IMR-90 (cell line): ENCODE measurements at regions not wholly inside any gene's neighbourhood (a gene's known extent, or its start where the extent isn't known, plus 50 kb on each side); places are given as distances from the start of the nearest gene placed in this dataset.

Experiments
- ATAC-seq: fragments of 200-7000 bp; cut with Tn5 transposase; 2 replicates; pipeline ENCODE4 v1.9.1; 2020; ENCODE audit warnings: low read depth, mild to moderate bottlenecking, moderate library complexity
- BruUV-seq: library from RNA; stranded (reverse); fragments of 400-500 nt; replicated peaks from 2 replicates; lab custom pipeline; 2021; lab: Mats Ljungman, UMichigan
- CTCF ChIA-PET: fragments of 300-600 bp; formaldehyde crosslinking; extraction: SDS; loops from one replicate; lab custom pipeline; 2021; ENCODE audit warnings: antibody characterized with exemption; lab: Yijun Ruan, JAX
- POLR2A ChIA-PET: fragments of 300-600 bp; sonication (Branson Sonifier 250); formaldehyde crosslinking; loops from one replicate; lab custom pipeline; 2022; ENCODE audit warnings: antibody characterized with exemption; ENCODE audit not compliant: unreplicated experiment; lab: Charles Lee
- DNase-seq: peaks from one replicate; pipeline ENCODE4 v3.0.0; 2013
- H2AFZ ChIP-seq: replicated peaks from 2 replicates; pipeline ENCODE3; 2013; ENCODE audit warnings: low read length, mild to moderate bottlenecking; ENCODE audit not compliant: poor library complexity
- H2AK5ac ChIP-seq: 2 replicates; pipeline ENCODE4 v1.6.1; 2013; ENCODE audit warnings: low read depth, low read length, inconsistent platforms
- H2AK9ac ChIP-seq: replicated peaks from 2 replicates; pipeline ENCODE3; 2013; ENCODE audit warnings: mild to moderate bottlenecking, low read depth, low read length, moderate library complexity; ENCODE audit not compliant: poor library complexity
- H2BK120ac ChIP-seq: 2 replicates; pipeline ENCODE4 v1.6.1; 2013; ENCODE audit warnings: low read depth, low read length, inconsistent platforms
- H2BK15ac ChIP-seq: 3 replicates; pipeline ENCODE4 v1.6.1; 2013; ENCODE audit warnings: low read depth, low read length, inconsistent platforms
- H2BK20ac ChIP-seq: 2 replicates; pipeline ENCODE4 v1.6.1; 2013; ENCODE audit warnings: low read depth, mild to moderate bottlenecking, inconsistent platforms, low read length, moderate library complexity
- H2BK5ac ChIP-seq: 2 replicates; pipeline ENCODE4 v1.6.1; 2013; ENCODE audit warnings: mild to moderate bottlenecking, low read depth, low read length, inconsistent platforms; ENCODE audit not compliant: poor library complexity, severe bottlenecking
- H3K14ac ChIP-seq: replicated peaks from 2 replicates; pipeline ENCODE4 v1.6.1; 2013; ENCODE audit warnings: low read depth, low read length, inconsistent platforms
- H3K18ac ChIP-seq: 2 replicates; pipeline ENCODE4 v1.6.1; 2013; ENCODE audit warnings: low read depth, low read length, control low read depth
- H3K23ac ChIP-seq: 2 replicates; pipeline ENCODE4 v1.6.1; 2013; ENCODE audit warnings: low read depth, low read length, inconsistent platforms
- H3K27ac ChIP-seq: 2 replicates; pipeline ENCODE4 v1.5.1; 2013; ENCODE audit warnings: mild to moderate bottlenecking, control low read depth, low read length; ENCODE audit not compliant: insufficient read depth
- H3K27me3 ChIP-seq: 2 replicates; pipeline ENCODE4 v1.6.1; 2013; ENCODE audit warnings: low read length; ENCODE audit not compliant: control insufficient read depth, insufficient read depth
- H3K36me3 ChIP-seq: 2 replicates; pipeline ENCODE4 v1.6.1; 2013; ENCODE audit warnings: low read length, mixed read lengths; ENCODE audit not compliant: control insufficient read depth, insufficient read depth
- H3K4ac ChIP-seq: 2 replicates; pipeline ENCODE4 v1.6.1; 2013; ENCODE audit warnings: low read depth, low read length, inconsistent platforms
- H3K4me1 ChIP-seq: 2 replicates; pipeline ENCODE4 v1.6.1; 2013; ENCODE audit warnings: low read length, mixed read lengths; ENCODE audit not compliant: control insufficient read depth, insufficient read depth
- H3K4me2 ChIP-seq: 2 replicates; pipeline ENCODE4 v1.6.1; 2013; ENCODE audit warnings: low read depth, mild to moderate bottlenecking, control low read depth, low read length, moderate library complexity
- H3K4me3 ChIP-seq: 2 replicates; pipeline ENCODE4 v1.5.1; 2013; ENCODE audit warnings: low read depth, mild to moderate bottlenecking, control low read depth, low read length, moderate library complexity; ENCODE audit not compliant: insufficient read depth
- H3K56ac ChIP-seq: 2 replicates; pipeline ENCODE4 v1.6.1; 2013; ENCODE audit warnings: low read length, inconsistent platforms; ENCODE audit not compliant: insufficient read depth; ENCODE audit errors: extremely low read depth
- H3K79me1 ChIP-seq, 2 experiments: 2 replicates each; pipeline ENCODE4 v1.6.1; 2013; ENCODE audit warnings: low read length in 2 of 2, inconsistent platforms in 1 of 2, low read depth in 1 of 2
- H3K9ac ChIP-seq: 2 replicates; pipeline ENCODE4 v1.6.1; 2013; ENCODE audit warnings: low read depth, low read length, control low read depth
- H3K9me1 ChIP-seq: 2 replicates; pipeline ENCODE4 v1.6.1; 2013; ENCODE audit warnings: low read length, inconsistent platforms; ENCODE audit not compliant: insufficient read depth
- H3K9me3 ChIP-seq: 2 replicates; pipeline ENCODE4 v1.6.1; 2013; ENCODE audit warnings: low read length; ENCODE audit not compliant: control insufficient read depth, insufficient read depth
- H4K20me1 ChIP-seq: 2 replicates; pipeline ENCODE4 v1.6.1; 2013; ENCODE audit warnings: low read length, inconsistent platforms; ENCODE audit not compliant: insufficient read depth
- H4K5ac ChIP-seq: 2 replicates; pipeline ENCODE4 v1.6.1; 2013; ENCODE audit warnings: mild to moderate bottlenecking, low read depth, low read length, control low read depth
- H4K8ac ChIP-seq, 2 experiments: 2 replicates each; pipeline ENCODE4 v1.6.1; 2013; ENCODE audit warnings: low read depth in 2 of 2, low read length in 2 of 2, control low read depth in 1 of 2, inconsistent platforms in 1 of 2
- H4K91ac ChIP-seq: 2 replicates; pipeline ENCODE4 v1.6.1; 2013; ENCODE audit warnings: low read depth, low read length, inconsistent platforms; ENCODE audit not compliant: insufficient read depth
- MAFK ChIP-seq: IDR thresholded peaks from 2 replicates; pipeline ENCODE4 v1.6.1; 2012; ENCODE audit warnings: low read depth, low read length, improper control_type of control experiment
- MAZ ChIP-seq: IDR thresholded peaks from 2 replicates; pipeline ENCODE4 v1.6.1; 2012; ENCODE audit warnings: low read depth, mild to moderate bottlenecking, low read length, improper control_type of control experiment, moderate library complexity, borderline replicate concordance
- MXI1 ChIP-seq: IDR thresholded peaks from 2 replicates; pipeline ENCODE4 v1.6.1; 2012; ENCODE audit warnings: low read depth, mild to moderate bottlenecking, low read length, moderate library complexity, borderline replicate concordance
- NFE2L2 ChIP-seq: fragments of 150-350 bp; IDR thresholded peaks from 2 replicates; pipeline ENCODE4 v1.6.1; 2016; ENCODE audit warnings: low read depth, mild to moderate bottlenecking, low read length
- POLR2A ChIP-seq: IDR thresholded peaks from 2 replicates; pipeline ENCODE4 v1.6.1; 2012; ENCODE audit warnings: mild to moderate bottlenecking, low read depth, low read length
- RAD21 ChIP-seq: IDR thresholded peaks from 2 replicates; pipeline ENCODE4 v1.6.1; 2012; ENCODE audit warnings: low read length, improper control_type of control experiment
- RFX5 ChIP-seq: IDR thresholded peaks from 2 replicates; pipeline ENCODE4 v1.8.0; 2012; ENCODE audit warnings: low read depth, mild to moderate bottlenecking, low read length, moderate library complexity
- SMC3 ChIP-seq: fragments of 150-350 bp; IDR thresholded peaks from 2 replicates; pipeline ENCODE4 v1.6.1; 2016; ENCODE audit warnings: low read depth, mild to moderate bottlenecking, antibody characterized with exemption, low read length, moderate library complexity
- USF2 ChIP-seq: fragments of 150-350 bp; IDR thresholded peaks from 2 replicates; pipeline ENCODE4 v1.6.1; 2017; ENCODE audit warnings: mild to moderate bottlenecking, antibody characterized with exemption, low read length, low read depth
- WGBS, 2 experiments: methylation state at CpG; one replicate each; pipeline versions ENCODE4 v1.1.5 to v1.1.7; 2013; ENCODE audit warnings: missing lambda C conversion rate in 2 of 2; ENCODE audit not compliant: insufficient read length in 1 of 2; ENCODE audit errors: extremely low coverage in 2 of 2; 5-methylcytosine and 5-hydroxymethylcytosine counted together
- dilution Hi-C: fragments of 300-500 bp; cut with HindIII; formaldehyde crosslinking; loops from one replicate; pipeline ENCODE4 v1.14.3; 2018; ENCODE audit warnings: low sequenced_read_pairs; ENCODE audit not compliant: unreplicated experiment
- in situ Hi-C: fragments of 300-500 bp; cut with MboI; formaldehyde crosslinking; loops from 3 replicates; pipeline ENCODE4 v1.14.3; 2019; ENCODE audit warnings: low sequenced_read_pairs, inconsistent platforms, mixed read lengths
- intact Hi-C: fragments of 100-400 bp; cut with micrococcal nuclease; formaldehyde crosslinking; loops from 2 replicates; pipeline ENCODE4 v1.10.0; 2022
- TF ChIP-seq, protein P1 (sequence below): conservative IDR thresholded peaks from 2 replicates; pipeline ENCODE4 v1.5.1; 2012; ENCODE audit warnings: mild to moderate bottlenecking, low read depth, low read length, improper control_type of control experiment

- no peak overlapping the region for H3K23ac ChIP-seq
- H2AK9ac ChIP-seq = no peak overlapping the region
- no peak overlapping the region for H3K18ac ChIP-seq
- ATAC-seq (no peak), DNase-seq (no peak)
- no peaks in the 10 kb centered on the region for H3K9me3 ChIP-seq
- WGBS, 2 experiments = no CpG with 5 or more reads among the region's 3 CpGs
- no peak overlapping the region for H3K4me2 ChIP-seq
- H4K20me1 ChIP-seq = no peaks in the 10 kb centered on the region
- H3K4me3 ChIP-seq = no peak overlapping the region
- ChIA-PET CTCF (no interaction called here), POLR2A (no interaction called here)
- TF ChIP-seq RAD21 (no peak), USF2 (no peak), MXI1 (no peak), POLR2A (no peak), SMC3 (no peak), RFX5 (no peak), NFE2L2 (no peak), MAFK (no peak), MAZ (no peak)
- TF ChIP-seq, protein P1, sequence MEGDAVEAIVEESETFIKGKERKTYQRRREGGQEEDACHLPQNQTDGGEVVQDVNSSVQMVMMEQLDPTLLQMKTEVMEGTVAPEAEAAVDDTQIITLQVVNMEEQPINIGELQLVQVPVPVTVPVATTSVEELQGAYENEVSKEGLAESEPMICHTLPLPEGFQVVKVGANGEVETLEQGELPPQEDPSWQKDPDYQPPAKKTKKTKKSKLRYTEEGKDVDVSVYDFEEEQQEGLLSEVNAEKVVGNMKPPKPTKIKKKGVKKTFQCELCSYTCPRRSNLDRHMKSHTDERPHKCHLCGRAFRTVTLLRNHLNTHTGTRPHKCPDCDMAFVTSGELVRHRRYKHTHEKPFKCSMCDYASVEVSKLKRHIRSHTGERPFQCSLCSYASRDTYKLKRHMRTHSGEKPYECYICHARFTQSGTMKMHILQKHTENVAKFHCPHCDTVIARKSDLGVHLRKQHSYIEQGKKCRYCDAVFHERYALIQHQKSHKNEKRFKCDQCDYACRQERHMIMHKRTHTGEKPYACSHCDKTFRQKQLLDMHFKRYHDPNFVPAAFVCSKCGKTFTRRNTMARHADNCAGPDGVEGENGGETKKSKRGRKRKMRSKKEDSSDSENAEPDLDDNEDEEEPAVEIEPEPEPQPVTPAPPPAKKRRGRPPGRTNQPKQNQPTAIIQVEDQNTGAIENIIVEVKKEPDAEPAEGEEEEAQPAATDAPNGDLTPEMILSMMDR = no peak
- BruUV-seq = no TSS peak
- no peak overlapping the region for H3K4ac ChIP-seq
- no peaks in the 10 kb centered on the region for H3K36me3 ChIP-seq
- no peak overlapping the region for H3K14ac ChIP-seq
- intact Hi-C loops = no loop called here
- no peaks in the 10 kb centered on the region for H3K27me3 ChIP-seq
- H2BK15ac ChIP-seq = no peak overlapping the region
- H3K4me1 ChIP-seq = no peaks in the 10 kb centered on the region
- H2BK120ac ChIP-seq = no peak overlapping the region
- H3K79me1 ChIP-seq = no peaks in the 10 kb centered on the region
- no peak overlapping the region for H4K8ac ChIP-seq
- no peak overlapping the region for H4K91ac ChIP-seq
- no peak overlapping the region for H2BK20ac ChIP-seq
- no peak overlapping the region for H2BK5ac ChIP-seq
- H2AFZ ChIP-seq = no peak overlapping the region
- H3K9ac ChIP-seq = no peak overlapping the region
- no peak overlapping the region for H3K27ac ChIP-seq
- no peak overlapping the region for H4K5ac ChIP-seq
- in situ Hi-C loops = no loop called here
- H3K9me1 ChIP-seq = no peaks in the 10 kb centered on the region
- no peak overlapping the region for H2AK5ac ChIP-seq
- H3K56ac ChIP-seq = no peak overlapping the region
- dilution Hi-C loops = no loop called here
Measured at GRCh38 chr4:104848597-104849225, 298.0 kb upstream of the TET2 start.
